Ishikawa (cell line): ENCODE measurements at regions not wholly inside any gene's neighbourhood (a gene's known extent, or its start where the extent isn't known, plus 50 kb on each side); places are given as distances from the start of the nearest gene placed in this dataset.
A peak's percentile ranks its signal among the peaks of the same experiment; 100 is the strongest.

ENCODE experiments used
- CREB1 ChIP-seq: IDR thresholded peaks from 2 replicates; pipeline ENCODE4 v1.6.1; 2012; ENCODE audit warnings: low read depth
- EGR1 ChIP-seq: IDR thresholded peaks from 2 replicates; pipeline ENCODE4 v1.6.1; 2012
- EP300 ChIP-seq: IDR thresholded peaks from 2 replicates; pipeline ENCODE4 v1.6.1; 2012; ENCODE audit warnings: borderline replicate concordance
- FOXM1 ChIP-seq: IDR thresholded peaks from 2 replicates; pipeline ENCODE4 v1.6.1; 2012; ENCODE audit warnings: low read depth, borderline replicate concordance
- TAF1 ChIP-seq: IDR thresholded peaks from 2 replicates; pipeline ENCODE4 v1.6.1; 2012; ENCODE audit warnings: low read depth, mild to moderate bottlenecking
- TCF12 ChIP-seq: IDR thresholded peaks from 2 replicates; pipeline ENCODE4 v1.6.1; 2012; ENCODE audit warnings: low read depth
- TEAD4 ChIP-seq: IDR thresholded peaks from 2 replicates; pipeline ENCODE4 v1.6.1; 2012
- YY1 ChIP-seq: IDR thresholded peaks from 2 replicates; pipeline ENCODE4 v1.6.1; 2012; ENCODE audit warnings: low read depth
- TF ChIP-seq, protein P1 (sequence below): IDR thresholded peaks from 2 replicates; pipeline ENCODE4 v1.6.1; 2012
- TF ChIP-seq, protein P2 (sequence below): IDR thresholded peaks from 2 replicates; pipeline ENCODE4 v1.6.1; 2012; ENCODE audit warnings: low read depth, mild to moderate bottlenecking
- TF ChIP-seq, protein P3 (sequence below): IDR thresholded peaks from 2 replicates; pipeline ENCODE4 v1.6.1; 2012

DNA sequence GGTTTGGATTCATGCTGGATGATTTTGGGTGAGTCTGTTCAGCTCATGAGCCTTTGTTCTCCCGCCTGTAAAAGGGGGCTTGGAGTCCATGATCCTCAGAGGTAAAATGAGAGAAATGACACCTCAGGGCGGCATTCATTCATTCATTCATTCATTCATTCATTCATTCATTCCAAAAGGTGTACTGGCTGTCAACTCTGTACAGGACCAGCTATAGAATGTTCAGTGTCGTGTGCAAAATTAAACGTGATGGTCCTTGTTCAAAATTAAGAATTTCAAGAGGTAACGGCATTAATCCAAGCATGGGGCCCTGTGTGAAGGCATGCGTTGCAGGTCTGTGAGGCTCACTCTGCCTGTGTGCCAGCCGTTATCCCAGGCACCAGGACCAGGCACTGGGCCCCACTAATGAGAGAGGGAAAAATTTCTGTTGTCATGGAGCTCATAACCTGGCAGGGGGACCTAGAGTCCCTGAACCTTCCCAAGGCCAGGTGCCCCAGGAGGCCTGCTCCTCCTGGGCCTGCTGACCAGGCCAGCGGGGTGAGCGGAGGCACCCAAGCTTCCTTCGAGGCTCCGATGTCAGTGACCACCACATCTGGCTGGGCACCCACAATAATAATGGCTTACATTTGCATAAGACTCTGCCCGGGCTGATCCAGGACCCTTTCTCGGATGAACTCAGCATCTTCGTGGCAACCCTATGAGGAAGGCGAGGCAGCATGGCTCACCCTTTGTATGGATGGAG lies 53.2 kb downstream of the CEBPB start:
- TF ChIP-seq TCF12 (no peak), TAF1 (no peak), FOXM1 (no peak), EP300 (no peak), TEAD4 (no peak), EGR1 (no peak), CREB1 (no peak), YY1 (no peak)
- TF ChIP-seq, protein P1, sequence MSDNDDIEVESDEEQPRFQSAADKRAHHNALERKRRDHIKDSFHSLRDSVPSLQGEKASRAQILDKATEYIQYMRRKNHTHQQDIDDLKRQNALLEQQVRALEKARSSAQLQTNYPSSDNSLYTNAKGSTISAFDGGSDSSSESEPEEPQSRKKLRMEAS = peak; percentile 31
- TF ChIP-seq, protein P2, sequence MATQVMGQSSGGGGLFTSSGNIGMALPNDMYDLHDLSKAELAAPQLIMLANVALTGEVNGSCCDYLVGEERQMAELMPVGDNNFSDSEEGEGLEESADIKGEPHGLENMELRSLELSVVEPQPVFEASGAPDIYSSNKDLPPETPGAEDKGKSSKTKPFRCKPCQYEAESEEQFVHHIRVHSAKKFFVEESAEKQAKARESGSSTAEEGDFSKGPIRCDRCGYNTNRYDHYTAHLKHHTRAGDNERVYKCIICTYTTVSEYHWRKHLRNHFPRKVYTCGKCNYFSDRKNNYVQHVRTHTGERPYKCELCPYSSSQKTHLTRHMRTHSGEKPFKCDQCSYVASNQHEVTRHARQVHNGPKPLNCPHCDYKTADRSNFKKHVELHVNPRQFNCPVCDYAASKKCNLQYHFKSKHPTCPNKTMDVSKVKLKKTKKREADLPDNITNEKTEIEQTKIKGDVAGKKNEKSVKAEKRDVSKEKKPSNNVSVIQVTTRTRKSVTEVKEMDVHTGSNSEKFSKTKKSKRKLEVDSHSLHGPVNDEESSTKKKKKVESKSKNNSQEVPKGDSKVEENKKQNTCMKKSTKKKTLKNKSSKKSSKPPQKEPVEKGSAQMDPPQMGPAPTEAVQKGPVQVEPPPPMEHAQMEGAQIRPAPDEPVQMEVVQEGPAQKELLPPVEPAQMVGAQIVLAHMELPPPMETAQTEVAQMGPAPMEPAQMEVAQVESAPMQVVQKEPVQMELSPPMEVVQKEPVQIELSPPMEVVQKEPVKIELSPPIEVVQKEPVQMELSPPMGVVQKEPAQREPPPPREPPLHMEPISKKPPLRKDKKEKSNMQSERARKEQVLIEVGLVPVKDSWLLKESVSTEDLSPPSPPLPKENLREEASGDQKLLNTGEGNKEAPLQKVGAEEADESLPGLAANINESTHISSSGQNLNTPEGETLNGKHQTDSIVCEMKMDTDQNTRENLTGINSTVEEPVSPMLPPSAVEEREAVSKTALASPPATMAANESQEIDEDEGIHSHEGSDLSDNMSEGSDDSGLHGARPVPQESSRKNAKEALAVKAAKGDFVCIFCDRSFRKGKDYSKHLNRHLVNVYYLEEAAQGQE = no peak
- TF ChIP-seq, protein P3, sequence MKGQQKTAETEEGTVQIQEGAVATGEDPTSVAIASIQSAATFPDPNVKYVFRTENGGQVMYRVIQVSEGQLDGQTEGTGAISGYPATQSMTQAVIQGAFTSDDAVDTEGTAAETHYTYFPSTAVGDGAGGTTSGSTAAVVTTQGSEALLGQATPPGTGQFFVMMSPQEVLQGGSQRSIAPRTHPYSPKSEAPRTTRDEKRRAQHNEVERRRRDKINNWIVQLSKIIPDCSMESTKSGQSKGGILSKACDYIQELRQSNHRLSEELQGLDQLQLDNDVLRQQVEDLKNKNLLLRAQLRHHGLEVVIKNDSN = no peak
